Right lobe of liver (tissue), 6 donors: ENCODE measurements at regions not wholly inside any gene's neighbourhood (a gene's known extent, or its start where the extent isn't known, plus 50 kb on each side); places are given as distances from the start of the nearest gene placed in this dataset.

Source experiments
- ATAC-seq, 4 donors: fragments of 200-7000 bp; cut with Tn5 transposase; one replicate each; pipeline ENCODE4 v1.9.1; 2020; ENCODE audit warnings: mild to moderate bottlenecking in 4 of 4, moderate library complexity in 4 of 4
- DNase-seq, 3 donors: peaks; one replicate each; pipeline ENCODE4 v3.0.0-alpha.2; 2020
- H3K27ac ChIP-seq, 3 donors: fragments of 200-600 bp; one replicate each; pipeline ENCODE4 v1.8.0; 2022
- H3K27me3 ChIP-seq, 2 donors: fragments of 200-600 bp; one replicate each; pipeline ENCODE4 v1.8.0; 2022
- H3K36me3 ChIP-seq, 4 donors: fragments of 200-600 bp; sonication (generic) in 1 of 4; one replicate each; pipeline versions ENCODE4 v1.5.1 to v1.8.0; 2017 to 2022; ENCODE audit warnings: control low read depth in 1 of 4
- H3K4me1 ChIP-seq, 4 donors: fragments of 200-600 bp; sonication (generic) in 1 of 4; one replicate each; pipeline versions ENCODE4 v1.5.1 to v1.8.0; 2017 to 2022; ENCODE audit warnings: control low read depth in 1 of 4
- H3K4me3 ChIP-seq, 3 donors: fragments of 200-600 bp; one replicate each; pipeline ENCODE4 v1.8.0; 2022
- H3K9me3 ChIP-seq, 4 donors: fragments of 200-600 bp; sonication (generic) in 1 of 4; one replicate each; pipeline versions ENCODE4 v1.5.1 to v1.8.0; 2017 to 2022; ENCODE audit warnings: control low read depth in 1 of 4
- POLR2A ChIP-seq: fragments of 450-650 bp; IDR thresholded peaks from one replicate; pipeline ENCODE4 v1.6.1; 2017; ENCODE audit warnings: antibody characterized with exemption, mild to moderate bottlenecking
- WGBS: methylation state at CpG from one replicate; pipeline ENCODE4 v1.1.6; 2018; ENCODE audit warnings: low coverage, low lambda C conversion rate; ENCODE audit not compliant: insufficient coverage; ENCODE audit errors: missing lambda C conversion rate; 5-methylcytosine and 5-hydroxymethylcytosine counted together
- intact Hi-C, 2 donors: fragments of 100-400 bp; cut with DNase I; formaldehyde crosslinking; loops; one replicate each; pipeline versions ENCODE4 v1.11.2 to v1.14.1; 2022
- TF ChIP-seq, protein P1 (sequence below), 4 donors: fragments of 200-600 bp in 3 of 4; fragments of 450-650 bp in 1 of 4; IDR thresholded peaks; one replicate each; pipeline versions ENCODE4 v1.5.1 to v1.8.0; 2016 to 2022; ENCODE audit warnings: antibody characterized with exemption in 4 of 4, mild to moderate bottlenecking in 2 of 4
- donor health status: DM: no; HTN: yes; CAD: no.
- donor health status: DM: no; HTN: no; CAD: no.
- donor health status: DM: no; HTN: no; CAD: no.
- donor health status: DM: no; HTN: yes; CAD: no.
- donor health status: DM: no; HTN: yes; CAD: no.

- DNase-seq = no peak
- H3K27ac ChIP-seq = no peak overlapping the region
- intact Hi-C loops = no loop called here
- no peak for TF ChIP-seq POLR2A
- TF ChIP-seq, protein P1, sequence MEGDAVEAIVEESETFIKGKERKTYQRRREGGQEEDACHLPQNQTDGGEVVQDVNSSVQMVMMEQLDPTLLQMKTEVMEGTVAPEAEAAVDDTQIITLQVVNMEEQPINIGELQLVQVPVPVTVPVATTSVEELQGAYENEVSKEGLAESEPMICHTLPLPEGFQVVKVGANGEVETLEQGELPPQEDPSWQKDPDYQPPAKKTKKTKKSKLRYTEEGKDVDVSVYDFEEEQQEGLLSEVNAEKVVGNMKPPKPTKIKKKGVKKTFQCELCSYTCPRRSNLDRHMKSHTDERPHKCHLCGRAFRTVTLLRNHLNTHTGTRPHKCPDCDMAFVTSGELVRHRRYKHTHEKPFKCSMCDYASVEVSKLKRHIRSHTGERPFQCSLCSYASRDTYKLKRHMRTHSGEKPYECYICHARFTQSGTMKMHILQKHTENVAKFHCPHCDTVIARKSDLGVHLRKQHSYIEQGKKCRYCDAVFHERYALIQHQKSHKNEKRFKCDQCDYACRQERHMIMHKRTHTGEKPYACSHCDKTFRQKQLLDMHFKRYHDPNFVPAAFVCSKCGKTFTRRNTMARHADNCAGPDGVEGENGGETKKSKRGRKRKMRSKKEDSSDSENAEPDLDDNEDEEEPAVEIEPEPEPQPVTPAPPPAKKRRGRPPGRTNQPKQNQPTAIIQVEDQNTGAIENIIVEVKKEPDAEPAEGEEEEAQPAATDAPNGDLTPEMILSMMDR (IDR thresholded peaks at IDR 0.05) = no peak
- ATAC-seq = no peak
- 12% methylated on average over 3 of the region's 3 CpGs for WGBS
- H3K4me1 ChIP-seq = no peaks in the 10 kb centered on the region
- H3K4me3 ChIP-seq = no peak overlapping the region
- H3K9me3 ChIP-seq = no peaks in the 10 kb centered on the region
- no peaks in the 10 kb centered on the region for H3K36me3 ChIP-seq
- no peaks in the 10 kb centered on the region for H3K27me3 ChIP-seq
These were observed 1220.4 kb downstream of the CDH8 start for GRCh38 chr16:60815865-60816264.

- no peak for DNase-seq
These were observed 1221.2 kb downstream of the CDH8 start for GRCh38 chr16:60815033-60815432.

DNA sequence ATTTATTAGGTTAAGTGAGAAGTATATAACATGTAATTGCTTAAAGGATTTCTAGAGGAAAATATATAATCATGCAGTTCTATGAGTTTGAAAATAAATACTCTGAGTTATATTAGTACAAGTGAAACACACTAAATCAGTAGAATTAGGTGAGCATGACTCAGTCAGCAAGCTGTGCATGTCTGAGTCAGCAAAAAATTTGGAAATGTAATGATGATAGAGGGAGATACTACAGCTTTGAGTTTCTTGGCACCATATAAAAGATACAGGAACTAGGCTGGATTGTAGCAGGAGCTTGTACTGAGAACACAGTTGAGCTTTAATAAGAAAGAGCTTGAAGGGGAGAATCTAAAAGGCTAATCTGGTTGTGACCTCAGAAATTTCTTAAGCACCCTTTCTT is 1224.6 kb downstream of the CDH8 start:
- Histone ChIP-seq H3K4me3 (no peak overlapping the region), H3K27me3 (no peaks in the 10 kb centered on the region), H3K36me3 (no peaks in the 10 kb centered on the region), H3K4me1 (no peaks in the 10 kb centered on the region), H3K27ac (no peak overlapping the region), H3K9me3 (peaks cover 0 to 6% (median 0%) of the 10 kb centered on the region in 4 donors)
- DNase-seq (no peak), ATAC-seq (no peak)
- TF ChIP-seq, protein P1 (IDR thresholded peaks at IDR 0.05) = no peak
- no peak for TF ChIP-seq POLR2A
- intact Hi-C loops = no loop called here

More at GRCh38 chr16:60815033-60815432, 1221.2 kb downstream of the CDH8 start:
- no peaks in the 10 kb centered on the region for H3K36me3 ChIP-seq
- WGBS = 39% methylated on average over 3 of the region's 3 CpGs
- intact Hi-C loops = no loop called here
- no peaks in the 10 kb centered on the region for H3K27me3 ChIP-seq
- ATAC-seq = no peak
- no peak for TF ChIP-seq POLR2A
- TF ChIP-seq, protein P1 (IDR thresholded peaks at IDR 0.05) = no peak
- H3K4me1 ChIP-seq = no peaks in the 10 kb centered on the region
- H3K9me3 ChIP-seq = no peaks in the 10 kb centered on the region
- no peak overlapping the region for H3K27ac ChIP-seq
- H3K4me3 ChIP-seq = no peak overlapping the region

DNA sequence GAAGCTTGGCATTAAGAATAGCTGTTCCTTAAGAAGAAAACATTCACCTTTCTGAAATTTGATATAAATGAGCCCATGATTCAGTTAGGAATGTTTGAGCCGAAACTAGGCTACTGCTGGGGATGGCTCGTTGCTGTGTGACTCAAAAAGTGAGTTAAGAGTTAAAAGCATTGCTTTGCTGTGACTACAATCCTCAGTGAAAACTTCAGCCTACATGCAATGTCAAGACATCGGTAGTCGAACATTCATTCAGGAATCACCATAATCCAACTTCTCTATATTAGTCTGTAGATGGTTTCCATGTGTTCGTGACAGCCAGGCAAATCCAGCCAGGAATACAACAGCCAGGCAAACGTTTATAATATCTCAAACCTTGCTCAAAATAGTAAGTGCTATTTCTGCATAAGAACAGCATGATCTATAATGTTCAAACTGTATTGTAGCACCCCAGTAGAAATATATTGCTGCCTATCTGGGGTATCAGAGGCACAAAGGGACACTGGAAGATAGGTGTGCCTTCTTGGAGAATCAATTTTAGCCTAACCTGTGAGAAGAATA is 1225.1 kb downstream of the CDH8 start:
- no peaks in the 10 kb centered on the region for H3K36me3 ChIP-seq
- H3K4me1 ChIP-seq = no peaks in the 10 kb centered on the region
- no peak overlapping the region for H3K4me3 ChIP-seq
- WGBS = 36% methylated on average over 6 of the region's 6 CpGs
- no peak overlapping the region for H3K27ac ChIP-seq
- no peaks in the 10 kb centered on the region for H3K27me3 ChIP-seq
- DNase-seq = no peak
- intact Hi-C loops = no loop called here
- peaks cover 0 to 9% (median 0%) of the 10 kb centered on the region in 4 donors for H3K9me3 ChIP-seq
- ATAC-seq = no peak
- no peak for TF ChIP-seq POLR2A
- TF ChIP-seq, protein P1 (IDR thresholded peaks at IDR 0.05) = no peak

DNA sequence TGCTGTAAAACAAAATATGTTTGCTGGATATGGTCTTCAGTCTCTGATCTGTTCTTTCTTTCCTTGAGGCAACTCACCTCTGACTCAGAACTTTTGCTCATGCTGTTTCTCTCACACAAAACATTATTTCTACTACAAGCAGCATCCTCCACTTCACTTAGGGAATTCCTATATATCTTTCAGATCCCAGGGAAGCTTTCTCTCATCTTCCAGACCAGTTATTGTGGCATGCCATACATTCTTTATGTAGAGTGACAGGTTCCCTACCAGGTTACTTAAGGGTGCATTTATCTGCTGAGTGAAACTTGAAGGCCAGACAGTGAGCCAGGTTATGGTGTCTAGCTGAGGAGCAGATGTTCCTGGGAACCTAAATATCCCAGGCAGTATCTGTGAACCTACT is 1226.0 kb downstream of the CDH8 start:
- DNase-seq (no peak), ATAC-seq (no peak)
- no peak overlapping the region for H3K27ac ChIP-seq
- no peak overlapping the region for H3K4me3 ChIP-seq
- no peaks in the 10 kb centered on the region for H3K36me3 ChIP-seq
- intact Hi-C loops = no loop called here
- no peaks in the 10 kb centered on the region for H3K27me3 ChIP-seq
- TF ChIP-seq, protein P1 (IDR thresholded peaks at IDR 0.05) = no peak
- TF ChIP-seq POLR2A = no peak
- H3K9me3 ChIP-seq = peaks cover 0 to 9% (median 0%) of the 10 kb centered on the region in 4 donors
- H3K4me1 ChIP-seq = no peaks in the 10 kb centered on the region
